Heart left ventricle (tissue), 13 donors: ENCODE measurements at regions not wholly inside any gene's neighbourhood (a gene's known extent, or its start where the extent isn't known, plus 50 kb on each side); places are given as distances from the start of the nearest gene placed in this dataset.

ENCODE experiments used
- CTCF ChIP-seq, 12 donors: fragments of 200-600 bp; sonication (generic) in 4 of 12; IDR thresholded peaks; one replicate each; pipeline versions ENCODE4 v1.5.0 to v1.8.0; 2018 to 2022; ENCODE audit warnings: antibody characterized with exemption in 12 of 12, mild to moderate bottlenecking in 5 of 12
- POLR2A ChIP-seq, 2 donors: fragments of 450-650 bp; IDR thresholded peaks; one replicate each; pipeline ENCODE4 v1.6.1; 2017; ENCODE audit warnings: antibody characterized with exemption in 2 of 2, mild to moderate bottlenecking in 2 of 2, moderate library complexity in 2 of 2
- donor health status: ischemic (EF 13 %, LVEDD 7.1; RV severe dilation, severe dysfunction).
- donor health status: DM: no; HTN: yes; CAD: no.
- donor health status: DM: no; HTN: no; CAD: no.
- donor health status: ischemic (EF 25% LVEDD 6.9; RV normal size, moderate dysfunction).
- donor health status: ischemic (EF 25% LVEDD 5.7; RV mildly dilated, moderate dysfunction).
- donor health status: ischemic (EF 35%, LVEDD 5.7; RV mildly dilated, moderate dysfunction).
- donor health status: nonischemic (EF 11% LVEDD 7.7; RV severe dilation, severe dysfunction).
- donor health status: DM: yes; HTN: yes; CAD: no.
- donor health status: PGD.
- donor health status: ischemic (EF 29% LVEDD 5.4; RV normal size, mild dysfunction).
- donor health status: nonischemic (EF 23%, LVEDD 6.1; RV moderate dilation, normal function).

DNA sequence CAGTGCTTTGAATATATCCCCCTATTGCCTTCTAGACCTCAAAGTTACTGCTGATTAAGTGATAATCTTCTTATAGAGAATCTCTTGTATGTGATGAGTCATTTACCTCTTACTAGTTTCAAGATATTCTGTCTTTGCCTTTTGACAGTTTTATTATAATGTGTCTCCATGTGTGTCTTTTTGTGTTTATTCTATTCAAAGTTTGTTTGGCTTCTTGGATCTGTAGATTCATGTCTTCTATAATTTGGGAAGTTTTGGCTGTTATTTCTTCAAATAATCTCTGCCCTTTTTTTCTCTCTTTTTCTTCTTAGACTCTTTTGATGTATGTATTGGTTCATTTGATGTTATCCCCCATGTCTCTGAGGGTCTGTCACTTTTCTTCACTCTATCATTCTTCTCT, 915.7 kb upstream of the GRIA3 start:
- TF ChIP-seq CTCF (IDR thresholded peaks at IDR 0.05) (no peak), POLR2A (IDR thresholded peaks at IDR 0.05) (no peak)
